SK-N-SH (cell line): ENCODE measurements at regions not wholly inside any gene's neighbourhood (a gene's known extent, or its start where the extent isn't known, plus 50 kb on each side); places are given as distances from the start of the nearest gene placed in this dataset.

Source experiments
- CTCF ChIA-PET: fragments of 300-600, 350-600 bp; formaldehyde crosslinking; extraction: SDS; loops from one replicate; lab custom pipeline; 2021; lab: Yijun Ruan, JAX
- POLR2A ChIA-PET: fragments of 350-600 bp; sonication (Branson Sonifier 250); formaldehyde crosslinking; extraction: SDS; loops from one replicate; lab custom pipeline; 2020; ENCODE audit warnings: antibody characterized with exemption, inconsistent platforms; lab: Yijun Ruan, JAX
- DNase-seq: peaks from one replicate; pipeline ENCODE4 v3.0.0; 2012
- H2AFZ ChIP-seq: fragments of 200-600 bp; sonication (generic); 2 replicates; pipeline ENCODE4 v1.8.1; 2016; ENCODE audit warnings: antibody characterized with exemption, mild to moderate bottlenecking, low read depth
- H3F3A ChIP-seq: fragments of 200-600 bp; sonication (generic); replicated peaks from 2 replicates; pipeline ENCODE3; 2016; ENCODE audit warnings: antibody characterized with exemption, mild to moderate bottlenecking; ENCODE audit not compliant: insufficient read depth
- H3K27ac ChIP-seq, 2 experiments: fragments of 200-500 bp in 1 of 2; fragments of 200-600 bp in 1 of 2; sonication (Bioruptor generic) in 1 of 2; sonication (generic), shearing (Covaris generic) in 1 of 2; 2 replicates each; pipeline versions ENCODE4 v1.5.1 to v1.6.1; 2014 to 2016; ENCODE audit warnings: low read depth in 2 of 2, inconsistent platforms in 1 of 2, low read length in 1 of 2, mild to moderate bottlenecking in 1 of 2, mixed read lengths in 1 of 2
- H3K27me3 ChIP-seq: fragments of 200-600 bp; sonication (generic), shearing (Covaris generic); 2 replicates; pipeline ENCODE4 v1.6.1; 2016; ENCODE audit warnings: mixed run types; ENCODE audit not compliant: insufficient read depth
- H3K36me3 ChIP-seq, 2 experiments: fragments of 200-500 bp in 1 of 2; fragments of 200-600 bp in 1 of 2; sonication (Bioruptor generic) in 1 of 2; sonication (generic) in 1 of 2; replicated peaks in 1 of 2; 2 replicates each; pipeline versions ENCODE3 to v1.5.1; 2014 to 2016; ENCODE audit warnings: low read length in 1 of 2, mild to moderate bottlenecking in 1 of 2; ENCODE audit not compliant: insufficient read depth in 2 of 2, control insufficient read depth in 1 of 2
- H3K4me1 ChIP-seq, 2 experiments: fragments of 200-500 bp in 1 of 2; fragments of 200-600 bp in 1 of 2; sonication (Bioruptor generic) in 1 of 2; sonication (generic), shearing (Covaris generic) in 1 of 2; 2 replicates each; pipeline versions ENCODE4 v1.5.1 to v1.6.1; 2014 to 2016; ENCODE audit warnings: low read depth in 1 of 2, low read length in 1 of 2, mixed run types in 1 of 2; ENCODE audit not compliant: insufficient read depth in 2 of 2, control insufficient read depth in 1 of 2
- H3K4me2 ChIP-seq: fragments of 200-600 bp; sonication (generic), shearing (Covaris generic); 2 replicates; pipeline ENCODE4 v1.6.1; 2017; ENCODE audit warnings: mixed run types
- H3K4me3 ChIP-seq, 2 experiments: fragments of 200-500 bp in 1 of 2; fragments of 200-600 bp in 1 of 2; sonication (Bioruptor generic) in 1 of 2; sonication (generic), shearing (Covaris generic) in 1 of 2; 2 replicates each; pipeline versions ENCODE4 v1.5.1 to v1.8.1; 2014 to 2016; ENCODE audit warnings: low read depth in 2 of 2, inconsistent platforms in 1 of 2, low read length in 1 of 2, mild to moderate bottlenecking in 1 of 2, mixed read lengths in 1 of 2, moderate library complexity in 1 of 2
- H3K79me2 ChIP-seq: fragments of 200-600 bp; sonication (generic); 2 replicates; pipeline ENCODE4 v1.8.1; 2017; ENCODE audit warnings: mild to moderate bottlenecking; ENCODE audit not compliant: insufficient read depth
- H3K9ac ChIP-seq: fragments of 200-600 bp; sonication (generic); 2 replicates; pipeline ENCODE4 v1.6.1; 2017; ENCODE audit warnings: mixed run types
- H3K9me2 ChIP-seq: fragments of 200-600 bp; sonication (generic); 2 replicates; pipeline ENCODE4 v1.6.1; 2017; ENCODE audit warnings: mixed run types
- H3K9me3 ChIP-seq: fragments of 200-600 bp; sonication (generic); 2 replicates; pipeline ENCODE4 v1.6.1; 2017; ENCODE audit warnings: mixed run types, mild to moderate bottlenecking, moderate library complexity
- H4K20me1 ChIP-seq: fragments of 200-600 bp; sonication (generic); 2 replicates; pipeline ENCODE4 v1.6.1; 2017; ENCODE audit warnings: mild to moderate bottlenecking, mixed run types; ENCODE audit not compliant: insufficient read depth
- CHD2 ChIP-seq: fragments of 150-350 bp; IDR thresholded peaks from 2 replicates; pipeline ENCODE4 v1.6.1; 2018; ENCODE audit warnings: low read length; ENCODE audit not compliant: partially characterized antibody
- ELF1 ChIP-seq: IDR thresholded peaks from 2 replicates; pipeline ENCODE4 v1.4.0; 2012
- EZH2phosphoT487 ChIP-seq: fragments of 200-600 bp; sonication (generic); IDR thresholded peaks from 2 replicates; pipeline ENCODE4 v1.6.1; 2017; ENCODE audit warnings: low read depth, mixed run types, mild to moderate bottlenecking, antibody characterized with exemption, moderate library complexity, borderline replicate concordance
- FOSL2 ChIP-seq: IDR thresholded peaks from 2 replicates; pipeline ENCODE4 v1.4.0; 2012; ENCODE audit warnings: low read depth, mild to moderate bottlenecking, moderate library complexity, borderline replicate concordance
- FOXM1 ChIP-seq: IDR thresholded peaks from 2 replicates; pipeline ENCODE4 v1.4.0; 2012; ENCODE audit warnings: low read depth, mild to moderate bottlenecking
- GATA2 ChIP-seq: sonication (generic); formaldehyde crosslinking; IDR thresholded peaks from 2 replicates; pipeline ENCODE4 v1.5.0; 2020; ENCODE audit warnings: mild to moderate bottlenecking, missing genetic modification reagents
- IRF3 ChIP-seq: fragments of 150-350 bp; IDR thresholded peaks from 2 replicates; pipeline ENCODE4 v1.6.1; 2016; ENCODE audit warnings: mild to moderate bottlenecking, low read depth, low read length
- JUND ChIP-seq: IDR thresholded peaks from 2 replicates; pipeline ENCODE4 v1.4.0; 2012
- MAX ChIP-seq: IDR thresholded peaks from 2 replicates; pipeline ENCODE4 v1.4.0; 2012; ENCODE audit warnings: low read depth
- NFIC ChIP-seq: IDR thresholded peaks from 2 replicates; pipeline ENCODE4 v1.4.0; 2012; ENCODE audit warnings: borderline replicate concordance
- NRF1 ChIP-seq: IDR thresholded peaks from 2 replicates; pipeline ENCODE4 v1.6.1; 2012; ENCODE audit warnings: low read depth, mild to moderate bottlenecking, low read length
- PBX3 ChIP-seq: IDR thresholded peaks from 2 replicates; pipeline ENCODE4; 2012
- POLR2AphosphoS5 ChIP-seq: IDR thresholded peaks from 2 replicates; pipeline ENCODE4 v1.6.1; 2012; ENCODE audit warnings: low read depth, low read length
- REST ChIP-seq: IDR thresholded peaks from 2 replicates; pipeline ENCODE4 v1.6.1; 2012; ENCODE audit warnings: mild to moderate bottlenecking, low read depth, low read length, moderate library complexity
- RFX5 ChIP-seq: IDR thresholded peaks from 2 replicates; pipeline ENCODE4 v1.6.1; 2012; ENCODE audit warnings: mild to moderate bottlenecking, improper control_type of control experiment, low read length
- RXRA ChIP-seq: IDR thresholded peaks from 2 replicates; pipeline ENCODE4 v1.4.0; 2012; ENCODE audit warnings: low read depth, mild to moderate bottlenecking, borderline replicate concordance
- TAF1 ChIP-seq: IDR thresholded peaks from 2 replicates; pipeline ENCODE4 v1.6.1; 2012; ENCODE audit warnings: low read depth, mild to moderate bottlenecking, low read length, moderate library complexity, borderline replicate concordance
- TCF12 ChIP-seq: IDR thresholded peaks from 2 replicates; pipeline ENCODE4 v1.4.0; 2012
- WGBS: methylation state at CpG from one replicate; pipeline ENCODE4 v1.1.6; 2017; ENCODE audit warnings: low lambda C conversion rate; 5-methylcytosine and 5-hydroxymethylcytosine counted together

GRCh38 chr13:39866722-39867121 lies 211.3 kb downstream of the COG6 start:
- no peaks in the 10 kb centered on the region for H3K79me2 ChIP-seq
- no peaks in the 10 kb centered on the region for H3F3A ChIP-seq
- no peak for DNase-seq
- no peak overlapping the region for H3K4me3 ChIP-seq
- no peaks in the 10 kb centered on the region for H4K20me1 ChIP-seq
- no peaks in the 10 kb centered on the region for H3K9me3 ChIP-seq
- H3K9me2 ChIP-seq = no peaks in the 10 kb centered on the region
- no peaks in the 10 kb centered on the region; a peak in 2 of 4 replicates for H3K4me1 ChIP-seq
- H2AFZ ChIP-seq = no peak overlapping the region
- H3K4me2 ChIP-seq = no peak overlapping the region
- H3K36me3 ChIP-seq = no peaks in the 10 kb centered on the region
- no peaks in the 10 kb centered on the region for H3K27me3 ChIP-seq
- TF ChIP-seq TAF1 (no peak), NRF1 (no peak), FOXM1 (no peak), MAX (no peak), REST (no peak), TCF12 (no peak), JUND (no peak), NFIC (no peak), EZH2phosphoT487 (no peak), PBX3 (no peak), GATA2 (CRISPR knock-in tag) (no peak), RXRA (no peak), RFX5 (no peak), IRF3 (no peak), POLR2AphosphoS5 (no peak), FOSL2 (no peak), CHD2 (no peak), ELF1 (no peak)
- TF ChIP-seq, all 33 proteins: peak for 0
- 62% methylated on average over 1 of the region's 1 CpG for WGBS
- Histone ChIP-seq H3K27ac (no peak overlapping the region), H3K9ac (no peak overlapping the region)
- CTCF ChIA-PET = interaction anchor here (1.5 kb wide), 1 partner anchor 10 kb away, joined by 3 read pairs; no protein-coding TSS in a partner anchor
- POLR2A ChIA-PET = no interaction called here
